ENCODE measurements at regions not wholly inside any gene's neighbourhood (a gene's known extent, or its start where the extent isn't known, plus 50 kb on each side); places are given as distances from the start of the nearest gene placed in this dataset.
A peak's percentile ranks its signal among the peaks of the same experiment; 100 is the strongest.

GRCh38 chr4:142974328-142974727, 128.2 kb upstream of the INPP4B start:
- DNase-seq, result no peak

DNA sequence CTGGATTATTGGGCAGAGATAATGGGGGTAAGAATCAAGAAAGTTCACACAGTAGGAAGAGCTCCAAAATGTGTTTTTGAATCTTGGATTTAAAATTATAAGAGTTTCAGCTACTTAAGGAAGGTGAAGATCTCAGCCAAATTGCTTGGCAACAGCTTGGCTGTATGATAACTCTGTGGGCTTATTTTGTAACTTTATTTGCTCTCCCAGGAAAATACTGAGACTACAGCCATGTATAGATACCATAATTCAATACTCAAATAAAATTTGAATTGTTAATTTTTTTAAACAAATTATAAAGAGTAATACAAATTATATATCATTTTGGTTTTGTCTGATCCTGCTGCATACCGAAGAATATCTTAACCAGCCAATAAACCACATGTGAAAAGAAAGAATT, 129.5 kb upstream of the INPP4B start:
- DNase-seq, result no peak

DNA sequence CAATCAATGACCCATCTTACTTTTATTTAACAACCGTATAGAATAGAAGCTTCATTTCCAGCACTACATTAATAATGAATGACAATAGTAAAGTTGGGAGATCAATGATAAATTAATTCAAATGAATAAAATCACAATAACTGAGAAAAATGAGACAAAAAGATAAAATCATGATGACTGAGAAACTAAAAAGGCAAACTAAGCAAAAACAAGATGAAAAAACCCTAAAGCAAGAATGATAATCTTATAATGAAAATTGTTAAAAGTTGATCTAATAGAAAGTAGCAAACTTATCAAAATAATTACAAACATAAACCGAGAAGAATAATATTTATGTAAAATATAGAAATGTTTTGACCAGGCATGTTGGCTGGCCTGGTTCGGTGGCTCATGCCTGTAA, 130.4 kb upstream of the INPP4B start:
- DNase-seq, result no peak

- no peak for DNase-seq
Observed at GRCh38 chr4:142977182-142977581, 131.1 kb upstream of the INPP4B start.

DNA sequence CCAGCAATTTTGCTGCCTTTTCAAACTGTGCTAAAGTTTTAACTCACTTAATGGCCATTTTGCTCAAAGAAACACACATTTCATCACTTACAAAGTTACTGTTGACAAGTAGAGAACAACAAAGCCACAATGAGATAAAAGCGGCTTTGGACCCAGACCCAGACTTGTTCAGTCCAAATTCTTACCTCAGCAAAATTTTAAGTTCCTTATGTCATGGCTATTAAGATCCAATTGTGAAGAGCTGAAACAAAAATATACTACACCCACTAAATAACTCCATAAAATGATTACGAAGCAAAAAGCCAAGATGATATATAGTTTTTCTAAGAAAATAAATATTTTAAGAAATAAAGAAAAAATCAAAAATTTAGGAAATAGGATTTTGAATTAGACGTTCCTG, 137.0 kb upstream of the INPP4B start:
- no peak for DNase-seq

DNA sequence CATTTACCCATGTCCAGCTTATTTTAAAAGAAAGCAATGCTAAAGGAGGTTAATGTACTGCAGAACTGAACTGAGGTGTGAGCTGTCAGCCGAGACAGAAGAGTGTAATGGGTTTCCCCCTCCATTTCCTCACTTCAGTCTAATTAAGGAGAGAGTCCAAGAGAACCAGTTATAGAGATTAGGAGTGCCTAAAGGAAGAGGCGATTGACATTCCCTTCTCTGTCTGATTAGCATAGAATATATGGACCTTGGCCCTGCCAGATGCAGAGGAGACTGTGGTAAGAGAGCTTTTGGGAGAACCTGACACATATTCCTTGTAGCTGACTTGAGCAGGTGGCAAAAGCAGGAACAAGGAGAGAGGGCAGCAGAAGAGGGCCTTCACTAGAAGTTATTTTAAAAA, 137.5 kb upstream of the INPP4B start:
- no peak for DNase-seq

DNA sequence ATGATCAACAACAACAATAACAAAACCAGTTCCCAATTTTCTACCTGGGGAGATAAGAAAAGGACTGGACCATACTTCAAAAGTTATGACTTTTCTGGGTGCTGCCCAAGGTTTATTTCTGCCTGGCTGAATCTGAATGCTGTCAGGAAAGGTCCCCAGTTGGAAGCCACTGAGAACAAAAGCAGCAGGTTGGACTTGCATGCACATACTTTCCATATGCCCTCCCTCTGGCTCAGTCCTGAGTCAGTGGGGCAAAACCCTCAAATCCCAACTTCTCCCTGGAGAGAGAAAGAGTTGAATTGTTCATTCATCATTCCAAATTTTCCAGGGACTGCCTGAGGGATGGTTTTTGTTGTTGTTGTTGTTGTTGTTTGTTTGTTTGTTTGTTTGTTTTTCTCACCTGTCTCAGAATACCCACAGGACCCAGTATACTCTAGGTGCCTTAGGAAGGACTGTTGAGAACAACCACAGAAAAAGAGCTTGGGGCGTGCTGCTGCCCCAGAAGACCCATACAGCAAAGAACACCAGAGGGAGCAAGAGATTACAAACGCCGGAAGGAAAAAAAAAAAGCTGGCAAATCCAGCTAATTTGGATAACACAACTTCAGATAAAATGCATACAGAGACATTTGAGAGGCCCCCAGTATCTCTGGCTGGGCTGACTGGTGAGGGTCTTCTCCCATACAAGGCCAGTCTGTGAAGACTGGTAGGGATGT, 138.9 kb upstream of the INPP4B start:
- DNase-seq, result peak; percentile 2

DNA sequence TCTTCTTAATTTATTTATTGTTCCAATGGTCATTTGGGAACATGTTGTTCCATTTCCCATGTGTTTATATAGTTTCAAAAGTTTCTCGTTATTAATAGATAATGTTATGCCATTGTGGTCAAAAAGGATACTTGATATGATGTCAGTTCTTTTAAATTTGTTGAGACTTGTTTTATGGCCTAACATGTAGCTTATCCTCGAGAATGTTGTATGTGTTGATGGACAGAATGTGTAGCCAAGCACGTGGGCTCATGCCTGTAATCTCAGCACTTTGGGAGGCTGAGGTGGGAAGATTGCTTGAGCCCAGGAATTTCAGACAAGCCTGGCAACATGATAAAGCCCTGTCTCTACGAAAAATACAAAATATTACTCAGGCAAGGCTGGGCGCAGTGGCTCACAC, 168.5 kb upstream of the USP38 start:
- DNase-seq, result no peak

- no peak for DNase-seq
Observed at GRCh38 chr4:143017210-143017609, 167.5 kb upstream of the USP38 start.

- peak; percentile 8 for DNase-seq
Observed at GRCh38 chr4:143019351-143019750, 165.4 kb upstream of the USP38 start.

DNA sequence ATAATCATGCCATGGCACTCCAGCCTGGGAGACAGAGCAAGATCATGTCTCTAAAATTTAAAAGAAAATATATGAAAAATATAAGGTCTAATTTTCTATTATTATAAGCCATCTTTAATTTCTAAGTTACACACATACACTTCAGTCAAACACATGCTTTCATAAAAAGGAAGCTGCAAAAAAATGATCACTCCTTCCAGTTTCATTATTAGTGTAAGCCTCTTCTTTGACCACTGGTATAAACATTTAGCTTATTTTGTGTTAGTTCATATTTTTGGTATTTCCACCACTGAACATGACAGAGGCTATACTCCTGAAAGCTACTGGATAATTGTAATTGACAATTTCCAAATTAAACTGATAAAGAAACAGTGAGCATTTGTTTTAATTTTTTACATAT, 163.3 kb upstream of the USP38 start:
- no peak for DNase-seq

DNA sequence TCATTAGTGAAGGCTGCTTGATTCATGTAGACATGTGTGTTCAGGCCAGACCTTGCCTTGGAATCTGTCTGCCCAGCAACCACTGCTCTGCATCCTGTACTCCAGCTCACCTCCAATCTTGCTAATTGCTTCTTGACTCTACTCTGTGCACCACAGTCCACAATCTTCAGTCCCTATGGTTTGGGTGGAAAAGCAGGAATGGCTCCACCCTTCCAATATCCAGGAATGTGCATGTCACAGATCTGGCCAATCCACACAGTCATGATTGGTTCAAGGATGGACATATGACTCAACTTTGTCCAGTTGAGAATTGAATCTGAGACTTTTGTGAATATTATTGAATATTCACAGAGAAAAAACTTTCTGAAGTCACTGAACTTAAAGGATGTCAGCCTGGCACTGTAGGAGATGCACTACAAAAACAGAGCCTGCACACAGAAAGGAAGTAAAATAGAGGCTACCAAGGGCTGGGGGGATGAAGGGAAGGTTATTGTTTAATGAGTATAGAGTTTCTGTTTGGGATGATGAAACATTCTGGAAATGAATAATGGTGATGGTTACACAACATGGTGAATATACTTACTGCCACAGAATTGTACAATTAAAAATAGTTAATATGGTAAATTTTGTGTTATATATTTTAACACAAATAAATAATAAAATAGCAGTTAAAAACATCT, 161.3 kb upstream of the USP38 start:
- DNase-seq, result no peak

DNA sequence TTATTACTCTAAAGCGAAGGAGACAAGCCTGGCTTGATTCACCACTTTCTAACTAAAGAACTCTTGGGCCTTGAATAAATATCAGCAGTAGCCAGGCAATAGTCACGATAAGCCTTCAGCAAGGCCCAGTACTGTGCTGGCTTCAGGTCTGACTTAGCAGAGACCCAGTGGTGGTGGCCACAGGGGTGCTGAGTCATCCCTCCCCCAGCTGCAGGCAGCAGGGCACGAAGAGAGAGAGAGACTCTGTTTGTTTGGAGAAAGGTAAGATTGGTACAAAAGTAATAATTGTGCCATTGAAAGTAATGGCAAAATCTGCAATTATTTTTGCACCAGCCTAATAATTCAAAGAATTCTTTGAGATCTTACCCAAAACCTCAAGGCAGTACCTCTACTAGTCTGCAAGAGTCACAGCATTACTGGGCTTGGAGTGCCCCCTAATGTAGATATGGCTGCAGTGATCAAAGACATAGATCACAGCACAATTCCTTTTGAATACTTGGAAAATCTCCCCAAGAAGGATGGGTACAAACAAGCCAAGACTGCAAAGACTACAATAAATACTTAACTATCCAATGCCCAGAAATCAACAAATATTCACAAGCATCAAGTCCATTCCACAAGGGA, 159.5 kb upstream of the USP38 start:
- no peak for DNase-seq

DNA sequence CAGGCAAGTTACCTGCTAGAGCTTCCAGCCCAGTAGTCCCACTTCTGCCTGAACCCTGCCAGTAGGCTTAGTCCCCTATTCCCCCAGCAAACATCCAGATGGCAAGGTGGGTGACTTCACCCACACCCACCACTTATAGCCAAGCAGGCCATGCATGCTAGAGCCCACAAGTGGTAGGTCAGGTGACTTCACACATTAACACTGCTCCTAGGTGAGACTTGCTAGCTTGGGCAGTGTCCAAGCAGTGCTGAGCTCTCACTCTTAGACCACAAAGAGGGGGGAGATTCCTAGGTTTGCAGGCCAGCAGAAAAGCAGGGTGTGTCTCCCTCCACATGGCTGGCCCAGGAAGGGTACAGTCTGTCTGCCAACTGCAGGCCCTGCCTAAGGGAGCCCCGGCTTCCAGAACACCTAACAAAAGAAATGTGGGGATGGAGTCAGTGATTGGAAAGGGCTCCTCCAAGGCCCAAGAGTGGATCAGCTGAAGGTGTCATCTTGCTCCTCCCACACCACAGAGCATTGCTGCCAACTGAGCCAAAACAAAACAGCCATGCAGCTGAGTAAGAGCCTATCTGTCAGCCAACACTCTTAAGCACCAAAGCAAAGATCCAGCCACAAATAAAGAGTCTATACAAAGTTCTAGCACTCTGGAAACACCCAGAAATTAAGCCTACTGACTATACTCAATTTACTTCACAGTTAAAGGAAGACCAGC, 158.1 kb upstream of the USP38 start:
- DNase-seq, result no peak

- DNase-seq, result no peak
Observed at GRCh38 chr4:143035661-143036060, 149.1 kb upstream of the USP38 start.

DNA sequence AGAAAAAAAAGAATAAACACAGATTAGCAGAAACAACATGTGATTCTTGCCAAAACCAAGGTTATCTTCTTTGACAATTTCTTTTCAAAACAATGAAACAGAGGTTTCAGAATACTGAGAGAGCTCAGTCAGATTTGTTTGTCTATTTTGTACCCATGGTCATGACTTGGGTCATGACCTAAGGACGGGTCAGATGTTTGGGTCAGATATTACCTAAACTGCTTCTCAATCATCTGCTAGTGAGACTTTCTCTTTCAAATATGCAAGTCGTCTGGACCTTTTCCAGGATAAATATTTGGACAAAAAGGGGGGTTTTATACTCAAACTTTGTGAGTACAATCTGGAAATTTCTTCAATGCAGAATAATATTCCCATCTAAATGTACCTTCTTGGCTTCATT, 148.3 kb upstream of the USP38 start:
- no peak for DNase-seq

DNA sequence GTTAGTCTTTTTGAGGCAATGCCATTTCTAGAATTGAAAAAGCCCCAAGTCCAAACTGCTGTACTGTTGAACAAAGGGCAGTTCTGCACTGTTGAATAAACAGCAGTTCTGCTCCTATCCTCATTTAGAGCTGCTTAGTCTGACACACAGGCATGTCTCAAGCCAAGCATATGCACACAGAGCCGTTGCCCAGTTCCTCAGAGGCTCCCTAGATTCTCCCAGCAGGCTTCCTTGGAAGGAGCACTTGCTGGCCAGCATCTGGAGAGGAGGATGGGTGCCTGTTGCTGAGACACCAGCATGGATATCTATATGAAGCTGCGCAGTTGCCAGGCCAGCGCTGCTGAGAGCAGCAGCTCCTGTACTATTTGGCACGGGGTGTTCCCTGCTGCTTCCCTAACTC, 138.3 kb upstream of the USP38 start:
- DNase-seq, result no peak

DNA sequence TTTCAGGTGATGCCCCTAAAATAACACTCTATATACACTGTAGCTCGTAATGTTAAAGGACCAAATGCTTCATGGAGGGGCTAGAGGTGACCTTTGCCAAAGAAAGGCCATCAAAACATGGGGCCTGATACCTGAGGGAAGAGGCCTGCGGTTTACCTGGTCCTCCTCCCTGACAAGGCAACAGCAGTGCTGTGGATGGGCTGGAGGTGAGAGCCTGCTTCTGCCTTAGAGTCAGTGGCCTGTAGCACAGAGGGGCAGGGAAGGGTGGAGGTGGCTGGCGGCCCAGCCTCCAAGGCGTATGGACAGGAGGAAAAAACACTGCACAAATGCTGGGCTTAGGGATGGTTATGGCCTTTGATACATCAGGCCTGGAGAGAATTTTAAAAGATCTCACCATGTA, 137.8 kb upstream of the USP38 start:
- DNase-seq, result no peak

- no peak for DNase-seq
Observed at GRCh38 chr4:143054971-143055370, 129.7 kb upstream of the USP38 start.

DNA sequence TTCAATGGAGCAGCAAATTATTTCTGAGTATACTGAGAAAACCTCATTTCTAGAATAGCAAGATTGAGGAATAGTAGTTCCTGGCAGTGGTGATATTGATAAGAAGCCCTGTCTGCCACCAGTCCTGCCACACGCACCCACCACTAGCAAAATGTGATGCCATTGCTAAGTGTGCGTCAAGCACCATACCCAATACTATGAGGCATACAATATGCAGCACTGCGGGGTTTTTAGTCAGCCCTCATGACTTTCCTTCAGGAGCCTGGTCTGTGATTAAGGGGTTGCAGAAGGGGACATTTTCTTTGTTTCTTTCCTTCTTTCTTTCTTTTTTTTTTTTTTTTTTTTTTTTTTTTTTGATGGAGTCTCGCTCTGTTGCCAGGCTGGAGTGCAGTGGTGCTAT, 128.7 kb upstream of the USP38 start:
- DNase-seq, result no peak

DNA sequence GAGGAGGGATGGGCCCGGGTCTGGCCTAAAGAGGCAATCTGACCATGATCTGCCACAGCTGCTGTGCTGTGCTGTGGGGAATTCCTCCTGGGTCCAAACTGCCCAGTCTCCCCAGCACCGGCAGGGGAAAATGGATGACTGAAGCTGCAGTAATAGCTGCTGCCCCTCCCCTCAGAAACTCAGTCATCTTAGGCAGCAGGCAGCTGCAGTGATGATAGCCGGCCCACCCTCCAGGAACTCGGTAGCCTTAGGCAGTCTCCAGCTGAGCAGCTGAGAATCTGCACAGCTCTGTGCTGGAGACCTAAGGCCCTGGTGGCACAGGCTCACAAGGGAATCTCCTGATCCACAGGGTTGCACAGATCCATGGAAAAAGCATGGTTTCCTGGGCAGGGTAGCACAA, 113.4 kb upstream of the USP38 start:
- no peak for DNase-seq

- no peak for DNase-seq
Observed at GRCh38 chr4:143076723-143077122, 108.0 kb upstream of the USP38 start.

DNA sequence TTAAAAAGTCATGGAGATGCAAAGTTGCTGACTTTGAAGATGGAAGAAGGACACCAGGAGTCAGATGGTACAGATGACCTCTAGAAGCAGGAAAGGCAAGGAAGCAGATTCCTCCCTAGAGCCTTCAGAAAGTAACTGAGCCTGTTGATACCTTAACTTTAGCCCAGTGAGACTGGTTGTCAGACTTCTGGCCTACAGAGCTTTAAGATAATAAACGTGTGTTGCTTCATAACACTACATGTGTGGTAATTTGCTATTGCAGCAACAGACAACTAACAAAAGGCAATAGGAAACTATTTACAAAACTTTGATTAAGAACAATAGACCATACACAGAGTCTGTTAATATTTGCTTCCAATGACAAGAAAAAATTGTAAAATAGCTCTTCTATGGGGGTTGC, 102.0 kb upstream of the USP38 start:
- DNase-seq, result no peak

All from NCI-H2171 treated with DMSO at 0.1 percent for 48 hours (cell line).